NOMO-1 (cell line): ENCODE measurements at regions not wholly inside any gene's neighbourhood (a gene's known extent, or its start where the extent isn't known, plus 50 kb on each side); places are given as distances from the start of the nearest gene placed in this dataset.

Experiments
- DNase-seq, 2 experiments: peaks; one replicate each; lab custom pipeline; 2025; ENCODE audit not compliant: unreplicated experiment in 2 of 2; lab: John Stamatoyannopoulos, UW

DNA sequence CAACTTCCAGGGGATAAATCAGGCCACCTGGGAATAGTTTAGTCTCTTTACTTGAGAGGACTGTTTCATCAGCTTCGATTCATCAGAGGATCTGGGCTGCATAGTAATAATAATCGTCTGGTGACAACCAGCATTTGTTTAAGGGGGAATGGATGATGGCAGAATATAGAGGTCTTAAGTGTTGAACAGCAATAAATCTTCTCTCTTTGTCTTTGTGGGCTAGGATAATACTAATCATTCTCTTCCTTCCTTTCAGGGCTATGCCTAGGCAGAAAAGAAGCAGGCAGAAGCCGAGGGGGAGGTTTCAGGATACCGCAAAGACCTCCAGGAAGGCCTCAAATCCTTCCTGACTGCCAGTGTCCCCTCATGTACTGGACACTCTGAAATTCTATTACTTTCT is 150.4 kb upstream of the GAREM1 start:
- DNase-seq: no peak

DNA sequence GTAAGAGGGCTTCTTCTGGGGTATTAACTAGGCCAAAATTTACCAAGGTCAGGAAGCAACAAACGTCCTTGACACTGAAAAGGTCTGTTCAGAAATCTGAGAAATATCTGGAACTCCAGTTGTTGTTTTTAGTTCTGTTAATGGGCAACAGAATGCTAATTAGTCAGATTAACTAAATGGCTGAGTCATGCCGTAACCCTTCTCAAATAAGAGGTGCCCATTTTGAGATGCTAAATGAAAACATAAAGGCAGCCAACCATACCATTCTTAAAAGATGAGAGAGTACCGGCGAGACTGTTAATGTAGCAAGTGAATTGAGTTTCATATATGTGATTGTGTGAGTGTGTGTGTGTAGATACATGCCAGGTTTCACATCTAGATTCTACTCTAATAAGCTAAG is 147.9 kb upstream of the GAREM1 start:
- no peak for DNase-seq

- no peak for DNase-seq
These were observed 143.1 kb upstream of the GAREM1 start for GRCh38 chr18:32613821-32614220.

DNA sequence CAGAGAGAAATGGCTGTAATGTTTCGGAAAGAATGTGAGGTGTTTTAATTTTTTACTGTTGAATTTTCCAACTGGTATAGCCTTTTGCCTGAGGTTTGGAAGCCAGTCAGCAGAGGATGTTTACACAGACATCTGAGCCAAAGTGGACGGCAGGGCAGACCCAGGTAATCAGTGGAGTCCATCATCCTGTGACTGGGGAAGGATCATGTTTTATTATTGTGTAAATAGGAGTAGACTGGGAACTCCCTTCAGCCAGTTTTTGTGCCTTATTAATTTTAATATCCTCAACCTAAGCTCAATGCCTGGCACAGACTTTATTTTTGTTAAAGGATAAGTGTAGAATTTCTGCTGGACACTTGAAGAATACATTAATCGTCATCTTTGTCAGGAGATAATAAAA is 142.0 kb upstream of the GAREM1 start:
- no peak for DNase-seq

GRCh38 chr18:32610176-32610575 is 139.5 kb upstream of the GAREM1 start:
- DNase-seq: no peak

GRCh38 chr18:32607816-32608215 is 137.1 kb upstream of the GAREM1 start:
- no peak for DNase-seq

- DNase-seq: no peak
These were observed 127.5 kb upstream of the GAREM1 start for GRCh38 chr18:32598144-32598543.

DNA sequence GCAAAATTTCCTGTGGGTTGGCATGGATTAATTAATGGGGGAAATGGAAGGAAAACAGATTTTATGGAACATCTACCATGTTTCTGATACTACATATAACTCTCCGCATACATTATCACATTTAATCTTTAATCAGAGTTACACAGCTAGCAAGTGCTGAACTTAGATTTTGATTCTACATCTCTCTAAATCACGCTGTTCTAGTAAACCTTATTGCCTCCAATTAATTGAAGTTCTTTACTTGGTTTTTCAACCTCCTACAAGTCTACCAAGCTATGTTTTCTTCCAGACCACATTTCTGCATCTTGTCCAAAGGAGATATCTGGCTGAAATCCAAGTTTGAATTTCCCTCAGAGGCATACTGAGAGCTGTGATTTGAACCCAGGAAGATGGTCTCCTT is 125.8 kb upstream of the GAREM1 start:
- no peak for DNase-seq

- no peak for DNase-seq
These were observed 125.2 kb upstream of the GAREM1 start for GRCh38 chr18:32595832-32596231.

DNA sequence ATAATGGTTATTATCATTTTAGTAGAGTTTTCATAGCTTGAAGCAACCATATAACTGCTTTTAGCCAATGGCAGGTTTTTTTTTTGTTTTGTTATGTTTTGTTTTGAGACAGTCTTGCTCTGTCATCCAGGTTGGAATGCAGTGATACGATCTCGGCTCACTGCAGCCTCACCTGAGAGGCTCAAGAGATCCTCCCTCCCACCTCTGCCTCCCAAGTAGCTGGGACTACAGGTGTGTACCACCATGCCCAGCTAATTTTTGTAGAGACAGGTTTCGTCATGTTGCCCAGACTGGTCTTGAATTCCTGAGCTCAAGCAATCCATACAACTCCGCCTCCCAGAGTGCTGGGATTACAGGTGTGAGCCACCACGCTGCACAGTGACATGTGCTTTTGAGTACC is 117.5 kb upstream of the GAREM1 start:
- DNase-seq: no peak

DNA sequence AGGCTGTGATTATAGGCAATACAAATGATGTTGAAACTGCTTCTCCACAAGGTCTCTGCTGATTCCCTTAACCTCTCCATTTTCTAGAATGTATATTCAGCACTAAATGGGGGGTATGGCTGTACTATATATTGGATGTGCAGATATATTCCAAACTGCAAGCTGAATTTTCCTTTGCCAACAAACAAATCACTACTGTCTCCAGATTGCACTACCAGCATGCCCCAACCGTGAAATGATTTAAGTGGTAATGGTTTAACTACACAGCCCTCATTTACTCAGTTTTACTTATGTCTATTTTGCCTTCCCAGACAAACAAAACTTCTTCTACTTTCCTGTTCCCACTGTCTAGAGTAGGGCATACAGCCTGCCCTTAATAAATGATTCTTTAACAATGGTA is 112.7 kb upstream of the GAREM1 start:
- DNase-seq: no peak

GRCh38 chr18:32582455-32582854 is 111.8 kb upstream of the GAREM1 start:
- no peak for DNase-seq

- DNase-seq: no peak
These were observed 106.9 kb upstream of the GAREM1 start for GRCh38 chr18:32577561-32577960.

- DNase-seq: no peak
These were observed 105.7 kb upstream of the GAREM1 start for GRCh38 chr18:32576296-32576916.

GRCh38 chr18:32566960-32567359 is 96.3 kb upstream of the GAREM1 start:
- DNase-seq: no peak

DNA sequence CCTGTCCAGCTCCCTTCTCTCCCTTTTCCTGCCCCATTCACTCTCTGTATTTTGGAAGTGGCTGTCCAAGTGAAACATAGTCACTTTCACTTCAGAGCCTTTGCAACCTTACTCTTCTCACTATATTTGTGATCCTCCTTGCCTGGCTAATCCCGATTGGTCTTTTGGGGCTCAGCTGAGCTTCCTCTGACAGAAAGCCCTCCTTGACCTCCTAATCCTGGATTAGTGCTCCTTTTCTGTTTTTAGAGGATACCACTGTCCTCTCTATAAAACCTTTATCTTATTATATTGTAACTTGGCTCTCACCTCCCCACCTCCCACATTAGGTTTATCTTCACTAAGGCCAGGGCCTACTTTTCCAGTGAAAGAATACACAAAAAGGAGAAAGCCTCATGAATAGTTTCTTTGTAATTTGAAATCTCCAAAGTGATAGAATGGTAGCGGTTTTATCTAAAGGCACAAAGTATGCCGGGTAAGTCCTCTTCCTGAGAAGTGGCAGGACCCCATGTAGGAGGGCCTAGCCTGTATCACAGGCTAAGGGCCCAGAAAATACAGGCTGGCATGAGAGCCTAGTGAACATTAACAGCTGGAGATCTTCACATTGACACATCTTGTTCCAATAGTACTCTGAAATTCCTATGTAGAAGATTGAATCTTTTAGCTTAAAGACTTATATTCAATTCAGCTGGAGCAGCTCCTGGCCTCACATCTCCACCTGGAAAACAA is 83.1 kb upstream of the GAREM1 start:
- no peak for DNase-seq

DNA sequence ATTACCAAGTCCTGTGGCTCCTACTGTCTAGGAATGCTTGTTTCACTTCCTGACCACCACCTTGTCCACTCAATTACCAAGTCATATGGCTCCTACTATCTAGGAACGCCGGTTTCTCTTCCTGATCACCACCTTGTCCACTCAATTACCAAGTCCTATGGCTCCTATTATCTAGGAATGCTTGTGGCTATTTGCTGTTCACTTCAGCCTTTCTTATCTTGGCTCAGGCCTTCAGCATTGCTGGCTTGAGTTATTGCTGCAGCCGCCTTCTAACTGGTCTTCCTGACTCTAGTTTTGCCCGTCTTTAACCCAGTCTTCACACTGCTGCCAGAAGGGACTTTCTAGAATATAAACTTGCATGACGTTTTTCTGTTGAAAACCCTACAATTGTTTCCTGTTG is 82.5 kb upstream of the GAREM1 start:
- DNase-seq: no peak

GRCh38 chr18:32552421-32553030 is 81.8 kb upstream of the GAREM1 start:
- peak; percentile 17 to 67 for DNase-seq

DNA sequence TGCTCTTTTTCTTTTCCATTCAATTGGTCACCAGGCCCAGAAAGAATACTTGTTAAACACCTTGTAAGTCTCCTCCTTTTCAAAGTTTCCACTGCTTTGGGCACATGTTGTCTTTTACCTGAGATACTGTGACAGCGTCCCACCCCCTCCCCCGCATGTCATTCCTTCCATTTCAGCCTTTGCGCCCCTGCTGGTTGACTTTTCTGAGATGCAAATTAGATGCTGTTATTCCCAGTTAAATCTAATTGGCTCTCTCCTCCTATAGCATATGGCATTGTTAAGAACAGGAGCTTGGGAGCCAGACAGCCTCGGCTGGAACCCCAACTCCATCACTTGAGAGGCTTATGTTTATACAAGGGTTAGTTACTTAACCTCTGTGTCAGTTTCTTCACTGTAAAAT is 80.3 kb upstream of the GAREM1 start:
- no peak for DNase-seq

- DNase-seq: peak; percentile 40 to 44
These were observed 78.8 kb upstream of the GAREM1 start for GRCh38 chr18:32549248-32550110.

DNA sequence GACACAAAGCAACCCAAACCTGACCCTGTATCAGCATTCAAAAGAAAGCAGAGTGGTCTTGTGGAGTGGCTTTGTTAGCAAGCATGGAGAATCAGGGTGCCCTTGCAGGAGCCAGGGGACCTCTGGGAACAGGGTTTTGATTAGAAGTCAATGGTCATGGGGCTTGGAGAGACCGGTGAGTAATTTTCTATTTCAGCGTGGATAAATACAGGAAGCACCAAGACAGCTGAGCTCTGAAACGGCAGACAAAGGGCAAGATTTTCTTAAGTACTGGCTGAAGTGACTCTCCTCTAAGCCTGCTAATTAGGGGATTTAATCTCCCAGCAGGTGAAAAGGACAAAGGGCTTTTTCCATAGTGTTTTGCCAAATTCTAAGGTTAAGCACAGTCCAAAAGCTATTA is 78.0 kb upstream of the GAREM1 start:
- DNase-seq: no peak
